Lung (tissue), 11 donors: ENCODE measurements at regions not wholly inside any gene's neighbourhood (a gene's known extent, or its start where the extent isn't known, plus 50 kb on each side); places are given as distances from the start of the nearest gene placed in this dataset.

Experiments
- ATAC-seq: fragments of 200-7000 bp; cut with Tn5 transposase; one replicate; pipeline ENCODE4 v1.9.1; 2020; ENCODE audit warnings: moderate number of reproducible peaks; ENCODE audit not compliant: insufficient read depth, low FRiP score
- DNase-seq, 3 donors: peaks; one replicate each; pipeline ENCODE4 v3.0.0-alpha.2; 2013 to 2017
- H3K27ac ChIP-seq, 2 donors: one replicate each; pipeline ENCODE4 v1.5.1; 2013; ENCODE audit warnings: mild to moderate bottlenecking in 2 of 2, moderate library complexity in 2 of 2, control low read depth in 1 of 2, inconsistent platforms in 1 of 2, low read depth in 1 of 2, low read length in 1 of 2
- H3K27me3 ChIP-seq, 3 donors: one replicate each; pipeline ENCODE4 v1.5.1; 2013; ENCODE audit warnings: low read length in 2 of 3; ENCODE audit not compliant: control insufficient read depth in 3 of 3, insufficient read depth in 3 of 3
- H3K36me3 ChIP-seq, 4 donors: one replicate each; pipeline ENCODE4 v1.5.1; 2013; ENCODE audit warnings: low read length in 4 of 4, mild to moderate bottlenecking in 1 of 4, moderate library complexity in 1 of 4; ENCODE audit not compliant: control insufficient read depth in 4 of 4, insufficient read depth in 4 of 4
- H3K4me1 ChIP-seq, 5 donors: one replicate each; pipeline ENCODE4 v1.5.1; 2013; ENCODE audit warnings: low read length in 5 of 5, mild to moderate bottlenecking in 2 of 5, moderate library complexity in 1 of 5; ENCODE audit not compliant: control insufficient read depth in 5 of 5, insufficient read depth in 5 of 5
- H3K4me3 ChIP-seq: one replicate; pipeline ENCODE4 v1.5.1; 2013; ENCODE audit warnings: mild to moderate bottlenecking, control low read depth, moderate library complexity
- H3K9ac ChIP-seq, 2 donors: one replicate each; pipeline ENCODE4 v1.5.1; 2013; ENCODE audit warnings: low read length in 2 of 2, control low read depth in 1 of 2; ENCODE audit not compliant: insufficient read depth in 1 of 2
- H3K9me3 ChIP-seq, 4 donors: one replicate each; pipeline ENCODE4 v1.5.1; 2013; ENCODE audit warnings: low read length in 3 of 4, mild to moderate bottlenecking in 1 of 4, moderate library complexity in 1 of 4; ENCODE audit not compliant: control insufficient read depth in 4 of 4, insufficient read depth in 3 of 4
- WGBS, 2 donors: extraction: QIAGEN DNeasy Blood & Tissue Kit; methylation state at CpG; one replicate each; pipeline ENCODE4 v1.1.7; 2013; 5-methylcytosine and 5-hydroxymethylcytosine counted together
- TF ChIP-seq, protein P1 (sequence below): IDR thresholded peaks from 2 replicates; pipeline ENCODE4 v1.5.1; 2012; ENCODE audit warnings: mild to moderate bottlenecking; ENCODE audit errors: control extremely low read depth, extremely low read depth
- donor health status: control.
- donor health status: control.
- donor health status: Bipolar disorder and iron deficiency.
- donor health status: healthy.
- donor health status: DM: yes; HTN: yes; CAD: no.

DNA sequence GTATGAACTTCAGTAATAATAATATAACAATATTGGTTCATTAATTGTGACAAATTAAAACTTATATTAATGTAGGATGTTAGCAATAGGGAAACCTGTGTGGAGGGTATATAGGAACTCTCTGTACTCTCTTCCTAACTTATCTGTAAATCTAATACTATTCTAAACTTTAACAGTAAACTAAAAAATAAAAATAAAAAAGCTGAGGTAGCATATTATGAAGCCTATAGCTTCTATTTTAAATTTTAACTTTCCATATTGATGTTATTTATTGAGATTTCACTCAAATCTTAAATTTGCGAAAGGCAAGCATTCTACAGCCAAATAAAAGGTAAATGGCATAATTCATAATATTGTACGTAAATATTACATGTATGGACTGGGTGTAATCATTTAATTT lies 326.4 kb downstream of the MEI4 start:
- H3K27ac ChIP-seq, result no peak overlapping the region
- no peaks in the 10 kb centered on the region for H3K27me3 ChIP-seq
- no peak overlapping the region for H3K4me3 ChIP-seq
- H3K4me1 ChIP-seq, result no peaks in the 10 kb centered on the region
- ATAC-seq (no peak), DNase-seq (no peak)
- H3K36me3 ChIP-seq, result no peaks in the 10 kb centered on the region
- H3K9ac ChIP-seq, result no peak overlapping the region
- peaks cover 0 to 2% (median 0%) of the 10 kb centered on the region in 4 donors for H3K9me3 ChIP-seq
- TF ChIP-seq, protein P1, sequence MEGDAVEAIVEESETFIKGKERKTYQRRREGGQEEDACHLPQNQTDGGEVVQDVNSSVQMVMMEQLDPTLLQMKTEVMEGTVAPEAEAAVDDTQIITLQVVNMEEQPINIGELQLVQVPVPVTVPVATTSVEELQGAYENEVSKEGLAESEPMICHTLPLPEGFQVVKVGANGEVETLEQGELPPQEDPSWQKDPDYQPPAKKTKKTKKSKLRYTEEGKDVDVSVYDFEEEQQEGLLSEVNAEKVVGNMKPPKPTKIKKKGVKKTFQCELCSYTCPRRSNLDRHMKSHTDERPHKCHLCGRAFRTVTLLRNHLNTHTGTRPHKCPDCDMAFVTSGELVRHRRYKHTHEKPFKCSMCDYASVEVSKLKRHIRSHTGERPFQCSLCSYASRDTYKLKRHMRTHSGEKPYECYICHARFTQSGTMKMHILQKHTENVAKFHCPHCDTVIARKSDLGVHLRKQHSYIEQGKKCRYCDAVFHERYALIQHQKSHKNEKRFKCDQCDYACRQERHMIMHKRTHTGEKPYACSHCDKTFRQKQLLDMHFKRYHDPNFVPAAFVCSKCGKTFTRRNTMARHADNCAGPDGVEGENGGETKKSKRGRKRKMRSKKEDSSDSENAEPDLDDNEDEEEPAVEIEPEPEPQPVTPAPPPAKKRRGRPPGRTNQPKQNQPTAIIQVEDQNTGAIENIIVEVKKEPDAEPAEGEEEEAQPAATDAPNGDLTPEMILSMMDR, result no peak
- 88 to 91% methylated on average over 2 of the region's 2 CpGs for WGBS, 2 donors

DNA sequence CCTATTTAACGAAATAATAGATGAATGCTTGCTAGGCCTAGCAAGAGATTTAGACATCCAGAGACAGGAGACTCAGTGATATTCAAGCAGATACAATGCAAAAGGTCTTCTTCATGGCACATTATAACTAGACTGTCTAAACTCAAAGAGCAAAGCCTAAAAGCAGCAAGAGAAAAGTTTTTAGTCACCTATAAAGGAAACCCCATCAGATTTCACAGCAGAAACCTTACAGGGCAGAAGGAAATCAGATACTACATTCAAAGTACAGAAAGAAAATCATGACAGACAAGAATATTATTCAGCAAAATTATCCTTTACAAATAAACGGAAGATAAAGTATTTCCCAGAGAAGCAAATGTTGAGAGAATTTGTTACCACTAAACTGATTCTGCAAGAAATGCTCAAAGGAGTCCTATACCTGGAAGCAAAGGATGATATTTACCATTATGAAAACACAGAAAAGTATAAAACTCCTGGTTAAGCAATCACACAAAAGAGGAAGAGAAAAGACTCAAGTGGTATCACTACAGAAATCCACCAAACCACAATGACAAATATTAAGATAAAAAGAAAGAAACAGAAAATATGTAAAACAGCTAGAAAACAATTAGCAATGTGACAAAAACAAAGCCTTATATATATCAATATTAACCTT lies 333.7 kb downstream of the MEI4 start:
- no peaks in the 10 kb centered on the region for H3K4me1 ChIP-seq
- no peak overlapping the region for H3K4me3 ChIP-seq
- WGBS, 2 donors, result 77 to 81% methylated on average over 2 of the region's 2 CpGs
- TF ChIP-seq, protein P1, result no peak
- no peak for ATAC-seq
- DNase-seq, result no peak
- H3K27me3 ChIP-seq, result no peaks in the 10 kb centered on the region
- H3K9ac ChIP-seq, result no peak overlapping the region
- no peaks in the 10 kb centered on the region for H3K36me3 ChIP-seq
- no peak overlapping the region for H3K27ac ChIP-seq
- peaks cover 0 to 10% (median 4%) of the 10 kb centered on the region in 4 donors for H3K9me3 ChIP-seq

DNA sequence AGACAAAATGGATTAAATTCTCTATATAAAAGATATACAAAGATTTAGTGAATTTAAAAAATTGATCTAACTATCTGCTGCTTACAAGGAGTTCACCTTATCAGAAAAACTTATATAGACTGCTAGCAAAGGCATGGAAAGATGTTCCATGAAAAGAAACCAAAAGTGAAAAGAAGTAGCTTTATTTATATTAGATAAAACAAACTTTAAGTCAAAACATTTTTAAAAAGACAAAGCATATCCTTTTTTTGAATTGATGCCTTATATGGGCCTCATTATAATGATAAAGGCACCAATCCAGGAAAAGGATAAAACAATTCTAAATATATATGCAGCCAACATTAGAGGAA lies 334.2 kb downstream of the MEI4 start:
- no peak overlapping the region for H3K4me3 ChIP-seq
- TF ChIP-seq, protein P1, result no peak
- DNase-seq, result no peak
- no peaks in the 10 kb centered on the region for H3K4me1 ChIP-seq
- no peaks in the 10 kb centered on the region for H3K36me3 ChIP-seq
- no peak for ATAC-seq
- peaks cover 0 to 10% (median 4%) of the 10 kb centered on the region in 4 donors for H3K9me3 ChIP-seq
- H3K27me3 ChIP-seq, result no peaks in the 10 kb centered on the region
- no peak overlapping the region for H3K27ac ChIP-seq
- H3K9ac ChIP-seq, result no peak overlapping the region

DNA sequence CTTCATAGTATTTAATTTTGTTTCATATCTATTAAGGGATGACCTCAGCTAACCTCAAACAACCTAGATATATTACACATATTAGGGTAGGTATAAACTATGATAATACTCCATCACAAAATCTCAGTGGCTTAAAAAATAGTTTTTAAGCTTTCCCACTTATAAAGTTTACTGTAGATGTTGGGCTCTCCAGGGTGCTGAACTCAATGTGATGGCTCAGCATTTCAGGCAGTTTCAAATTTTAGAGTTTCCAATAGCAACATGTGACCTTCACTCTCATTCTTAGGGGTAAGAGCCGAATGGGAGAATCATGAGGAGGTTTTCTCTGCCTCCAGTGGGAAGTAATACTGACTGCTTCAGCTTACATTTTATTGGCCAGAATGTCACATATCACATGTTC lies 357.3 kb downstream of the MEI4 start:
- ATAC-seq (no peak), DNase-seq (no peak)
- TF ChIP-seq, protein P1, result no peak
- peaks cover 0 to 8% (median under 1%) of the 10 kb centered on the region in 4 donors for H3K9me3 ChIP-seq
- no peaks in the 10 kb centered on the region for H3K27me3 ChIP-seq
- no peaks in the 10 kb centered on the region for H3K36me3 ChIP-seq
- 71 to 80% methylated on average over 1 of the region's 1 CpG for WGBS, 2 donors
- no peak overlapping the region for H3K27ac ChIP-seq
- H3K9ac ChIP-seq, result no peak overlapping the region
- H3K4me3 ChIP-seq, result no peak overlapping the region
- H3K4me1 ChIP-seq, result no peaks in the 10 kb centered on the region
